ENCODE measurements at regions not wholly inside any gene's neighbourhood (a gene's known extent, or its start where the extent isn't known, plus 50 kb on each side); places are given as distances from the start of the nearest gene placed in this dataset.

DNA sequence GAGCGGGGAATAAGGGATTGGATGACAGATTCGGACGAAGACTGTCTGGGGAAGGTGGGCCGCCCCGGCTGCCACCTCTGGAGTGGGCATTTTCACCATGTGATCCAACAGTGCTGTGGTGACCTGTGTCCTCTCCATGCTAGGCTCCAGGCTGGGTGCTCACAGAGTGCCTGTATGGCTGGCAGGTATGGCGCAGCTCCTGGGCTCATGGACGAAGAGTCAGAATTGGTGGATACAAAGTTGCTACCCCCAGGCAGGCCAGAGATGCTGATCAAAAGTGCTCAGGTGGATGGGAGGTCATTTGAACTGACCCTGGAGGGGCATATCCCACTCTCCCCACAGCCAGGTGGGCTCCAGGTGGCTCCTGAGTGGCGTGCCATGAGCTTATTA lies 111.3 kb upstream of the UQCRFS1 start:
- DNase-seq = no peak

DNA sequence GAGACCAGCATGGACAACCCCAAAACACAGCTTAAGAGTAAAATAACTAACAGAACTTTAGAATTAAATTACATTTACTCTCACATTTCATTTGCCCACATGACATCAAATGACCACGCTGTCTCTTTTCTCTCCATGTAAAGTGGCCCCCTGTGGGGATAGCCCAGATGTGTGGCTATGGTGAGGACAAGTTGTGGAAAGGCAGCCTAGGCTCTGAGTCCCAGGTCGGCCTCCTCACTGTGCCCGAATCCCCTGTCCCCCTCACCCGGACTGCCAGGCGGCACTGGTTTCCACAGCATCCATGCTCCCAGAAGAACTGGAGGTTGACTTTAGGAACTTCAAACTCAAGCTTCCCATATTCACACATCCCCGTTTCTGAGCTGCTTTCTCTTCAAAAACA lies 111.8 kb upstream of the UQCRFS1 start:
- no peak for DNase-seq

GRCh38 chr19:29325241-29325975 lies 112.5 kb upstream of the UQCRFS1 start:
- no peak for DNase-seq

DNA sequence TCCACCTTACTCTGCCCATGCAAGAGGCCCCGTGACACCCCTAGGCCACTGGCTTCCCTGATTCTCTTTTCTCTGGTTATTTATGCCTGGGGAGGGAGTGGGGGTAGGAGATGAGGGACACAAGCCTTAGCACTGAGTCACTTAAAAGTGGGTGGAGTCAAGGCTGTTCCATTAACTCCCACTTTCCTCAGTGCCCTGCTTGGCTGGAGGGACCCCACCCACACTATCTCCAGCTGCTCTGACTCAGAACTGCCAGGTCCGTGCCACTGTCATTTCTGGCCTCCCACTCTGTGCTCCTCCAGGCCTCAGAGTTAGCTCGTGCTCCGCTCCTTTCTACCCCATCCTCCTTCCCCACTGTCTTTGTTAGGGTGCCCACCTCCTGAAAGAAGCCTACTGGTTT lies 113.4 kb upstream of the UQCRFS1 start:
- no peak for DNase-seq

- DNase-seq = no peak
Measured at GRCh38 chr19:29326849-29327840, 114.2 kb upstream of the UQCRFS1 start.

DNA sequence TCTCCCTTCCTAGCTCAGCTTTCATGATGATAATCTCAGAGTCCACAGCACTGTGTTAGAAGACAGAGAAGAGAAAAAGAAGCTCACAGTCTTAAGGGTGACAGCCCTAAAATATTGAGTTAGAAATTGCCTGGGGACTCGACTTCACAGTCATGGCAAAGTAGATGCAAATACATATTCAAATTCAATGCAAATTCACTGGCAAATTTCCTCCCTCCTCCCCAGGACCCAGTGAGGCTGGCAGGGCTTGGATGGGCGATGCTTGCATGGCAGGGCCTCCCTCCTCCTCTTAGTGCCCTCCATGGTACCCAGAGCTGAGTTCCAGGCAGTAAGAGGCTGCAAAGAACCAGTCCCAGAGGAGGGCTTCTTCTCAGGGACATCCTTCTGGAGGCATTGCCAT lies 115.6 kb upstream of the UQCRFS1 start:
- DNase-seq = no peak

DNA sequence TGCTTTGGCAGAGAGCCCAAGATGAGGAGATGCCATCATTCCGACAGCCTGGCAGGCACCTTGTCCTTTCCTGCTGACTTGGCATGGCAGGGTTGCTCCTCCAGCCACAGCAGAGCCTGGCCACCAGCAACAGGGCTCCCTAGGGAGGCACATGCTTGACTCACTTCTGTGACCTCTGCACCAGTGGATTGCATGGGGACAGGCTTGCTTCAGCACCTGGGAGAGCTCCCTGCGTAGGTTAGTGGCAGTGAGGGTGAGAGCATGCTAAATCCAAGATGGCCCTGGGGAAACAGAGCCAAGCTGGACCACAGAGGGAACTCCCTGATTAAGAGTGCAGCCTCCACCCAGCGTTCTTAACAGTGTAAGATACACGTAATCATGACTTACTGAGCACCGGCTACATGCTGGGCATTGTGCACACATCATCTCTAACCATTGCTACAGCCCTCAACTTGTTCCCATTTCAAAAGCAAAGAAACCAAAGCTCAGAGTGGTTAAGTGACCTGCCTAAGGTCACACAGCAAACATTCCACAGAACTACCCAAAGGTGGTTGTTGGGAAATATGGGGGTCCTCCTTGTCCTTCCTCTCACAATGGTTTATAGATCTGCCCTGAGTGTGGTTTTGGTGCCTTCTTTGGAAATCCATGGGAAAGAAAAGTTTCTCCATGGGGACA lies 116.6 kb upstream of the UQCRFS1 start:
- DNase-seq = no peak

GRCh38 chr19:29336425-29336824 lies 123.5 kb upstream of the UQCRFS1 start:
- DNase-seq = no peak

DNA sequence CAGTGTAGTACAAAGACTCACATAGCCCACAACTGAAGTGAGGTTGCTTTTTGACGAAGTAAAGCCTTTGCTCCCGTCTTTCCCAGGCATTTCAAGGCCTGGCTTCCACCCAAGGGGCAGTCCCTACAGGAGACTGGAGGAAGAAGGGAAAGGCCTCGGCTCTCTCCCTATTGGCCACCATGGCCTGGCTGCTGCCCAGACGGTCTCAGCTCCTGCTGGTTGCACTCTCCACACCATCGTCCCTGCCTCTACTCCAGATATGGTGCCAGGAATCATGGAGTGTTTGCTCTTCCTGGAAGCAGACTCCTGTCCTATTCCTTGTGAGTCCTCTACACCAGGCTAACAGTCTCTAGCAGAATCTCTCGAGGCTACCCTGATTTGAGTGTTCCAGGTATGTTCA lies 124.1 kb upstream of the UQCRFS1 start:
- DNase-seq = no peak

- no peak for DNase-seq
Measured at GRCh38 chr19:29338480-29338879, 125.5 kb upstream of the UQCRFS1 start.

DNA sequence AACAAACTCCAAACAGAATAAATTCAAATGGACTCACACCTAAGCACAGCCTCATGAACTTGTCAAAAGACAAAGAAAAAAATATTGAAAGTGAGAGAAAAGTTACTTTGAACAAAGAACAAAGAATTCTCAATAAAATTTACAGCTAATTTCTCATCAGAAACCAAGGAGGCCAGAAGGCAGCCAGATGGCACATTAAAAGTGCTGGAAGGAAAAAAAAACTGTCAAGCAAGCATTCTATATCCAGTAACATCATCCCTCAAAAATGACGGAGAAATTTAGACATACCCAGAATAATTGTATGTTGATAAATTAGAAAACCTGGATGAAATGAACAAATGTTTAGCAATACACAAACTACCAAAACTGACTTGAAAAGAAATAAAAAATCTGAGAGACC lies 129.8 kb upstream of the UQCRFS1 start:
- no peak for DNase-seq

DNA sequence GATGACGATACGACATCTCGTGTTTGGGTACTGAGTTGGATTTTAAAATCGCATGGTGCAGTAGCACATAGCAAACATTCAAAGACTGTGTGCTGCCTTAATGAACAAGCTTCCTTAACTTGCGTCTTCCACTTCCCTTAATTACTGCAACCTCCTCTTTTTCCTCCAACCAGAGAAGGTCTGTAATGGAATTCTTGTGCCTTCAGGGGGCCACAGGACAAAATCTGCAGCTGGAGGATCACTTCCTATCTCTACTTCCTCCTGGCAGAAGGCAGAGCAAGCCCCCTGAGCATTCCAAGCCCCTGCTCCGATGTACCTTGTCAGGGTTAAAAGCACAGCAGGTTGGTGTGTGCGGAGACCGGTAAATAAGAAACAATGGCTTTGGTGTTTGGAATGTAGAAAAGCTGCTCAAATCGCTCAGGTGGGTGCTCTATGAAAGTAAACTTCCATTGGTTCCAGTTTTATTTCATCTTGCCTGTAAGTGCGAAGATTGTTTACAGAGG lies 151.3 kb upstream of the UQCRFS1 start:
- DNase-seq = no peak

DNA sequence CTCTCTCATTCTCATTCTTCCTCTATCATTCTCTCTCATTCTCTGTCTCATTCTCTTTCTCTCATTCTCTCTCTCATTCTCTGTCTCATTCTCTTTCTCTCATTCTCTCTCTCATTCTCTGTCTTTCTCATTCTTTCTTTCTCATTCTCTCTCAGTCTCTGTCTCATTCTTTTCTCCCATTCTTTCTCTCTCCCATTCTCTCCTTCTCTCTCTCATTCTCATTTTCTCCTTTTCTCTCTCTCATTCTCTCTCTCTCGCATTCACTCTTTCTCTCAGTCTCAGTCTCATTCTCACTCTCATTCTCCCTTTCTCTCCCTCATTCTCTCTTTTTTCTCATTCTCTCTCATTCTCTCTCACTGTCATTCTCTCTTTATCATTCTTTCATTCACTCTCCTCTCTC lies 152.0 kb upstream of the UQCRFS1 start:
- DNase-seq = no peak

DNA sequence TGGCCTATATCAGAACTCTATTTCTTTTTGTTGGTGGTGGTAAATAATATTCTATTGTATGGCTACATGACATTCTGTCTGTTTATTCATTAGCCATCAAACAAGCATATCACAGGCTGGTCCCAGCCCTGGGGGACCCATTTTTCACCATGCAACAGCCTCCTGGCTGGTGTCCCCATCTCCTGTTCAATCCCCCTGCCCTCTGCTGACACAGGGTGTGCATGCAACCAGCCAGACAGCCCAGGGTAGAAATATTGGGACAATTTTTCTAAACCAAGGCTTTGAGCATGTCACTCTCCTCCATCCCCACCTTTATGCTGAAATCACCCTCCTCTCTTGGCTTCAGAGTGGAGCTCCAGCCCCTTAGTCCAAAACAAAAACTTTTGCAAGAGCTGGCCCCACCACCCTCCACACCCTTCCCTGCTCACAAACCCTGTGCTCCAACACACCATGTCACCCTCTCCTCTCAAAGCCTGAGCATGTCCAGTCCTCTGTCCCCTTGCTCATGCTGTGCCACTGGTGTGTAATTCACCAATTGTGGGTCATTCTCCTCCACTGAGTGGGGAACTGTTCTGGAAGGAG lies 153.0 kb upstream of the UQCRFS1 start:
- no peak for DNase-seq

GRCh38 chr19:29366757-29367156 lies 153.8 kb upstream of the UQCRFS1 start:
- no peak for DNase-seq

- no peak for DNase-seq
Measured at GRCh38 chr19:29367791-29368222, 154.9 kb upstream of the UQCRFS1 start.

GRCh38 chr19:29370276-29370675 lies 155.5 kb upstream of the VSTM2B start:
- no peak for DNase-seq

- DNase-seq = no peak
Measured at GRCh38 chr19:29371251-29372090, 154.3 kb upstream of the VSTM2B start.

DNA sequence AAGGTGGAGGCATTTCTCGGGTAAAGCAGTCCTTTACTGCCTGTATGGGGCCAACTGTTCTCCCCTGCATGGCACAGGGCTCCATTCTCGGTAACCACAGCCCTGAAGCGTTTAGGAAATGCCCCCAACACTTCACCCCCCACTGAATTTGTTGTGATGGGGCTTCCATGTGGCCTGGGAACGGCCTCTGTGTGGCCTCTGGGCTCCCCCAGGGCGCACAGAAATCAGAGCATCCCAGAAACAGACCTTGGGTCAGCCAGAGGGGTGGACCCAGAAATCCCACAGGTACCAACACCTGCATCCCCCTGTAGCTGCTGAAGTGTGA lies 153.7 kb upstream of the VSTM2B start:
- DNase-seq = no peak

GRCh38 chr19:29372461-29372860 lies 153.3 kb upstream of the VSTM2B start:
- no peak for DNase-seq

GRCh38 chr19:29372921-29373797 lies 152.6 kb upstream of the VSTM2B start:
- no peak for DNase-seq

Data from DMS79 treated with DMSO at 0.1 percent for 48 hours (cell line).